H1 (cell line): ENCODE measurements at regions not wholly inside any gene's neighbourhood (a gene's known extent, or its start where the extent isn't known, plus 50 kb on each side); places are given as distances from the start of the nearest gene placed in this dataset.

ENCODE experiments used
- FOSL1 ChIP-seq: IDR thresholded peaks from 2 replicates; pipeline ENCODE4 v1.6.1; 2011; ENCODE audit warnings: mild to moderate bottlenecking, low read depth, low read length, moderate library complexity; ENCODE audit not compliant: insufficient read depth
- TAF1 ChIP-seq: IDR thresholded peaks from 2 replicates; pipeline ENCODE4 v1.6.1; 2011; ENCODE audit warnings: mild to moderate bottlenecking, low read depth, low read length

DNA sequence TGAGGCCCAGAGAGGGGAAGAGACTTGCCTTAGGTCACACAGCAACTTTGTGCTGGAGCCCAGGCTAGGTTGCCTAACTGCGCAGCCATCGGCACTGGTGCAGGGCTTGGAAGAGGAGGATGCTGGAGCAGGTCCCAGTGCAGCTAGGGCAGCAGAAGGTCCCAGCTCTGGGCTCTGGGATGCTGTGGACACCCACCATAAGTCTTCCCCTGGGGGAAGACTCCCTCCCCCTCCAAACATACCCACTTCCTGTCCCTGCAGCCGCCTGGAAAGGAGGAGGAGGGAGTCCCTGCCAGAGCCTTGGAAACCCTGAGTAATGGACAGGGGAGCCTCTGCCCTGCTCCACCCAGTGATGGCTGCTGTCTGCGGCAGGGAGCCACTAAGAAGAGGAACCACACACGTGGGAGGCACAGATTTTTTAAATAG is 93.6 kb downstream of the NCR2 start (continued):
- no peak for TF ChIP-seq FOSL1
- no peak for TF ChIP-seq TAF1
